Smooth muscle cell (in vitro differentiated cells): ENCODE measurements at regions not wholly inside any gene's neighbourhood (a gene's known extent, or its start where the extent isn't known, plus 50 kb on each side); places are given as distances from the start of the nearest gene placed in this dataset.

Experiments used
- DNase-seq: peaks from one replicate; lab custom pipeline; 2025; ENCODE audit not compliant: unreplicated experiment; lab: John Stamatoyannopoulos, UW
- H2AFZ ChIP-seq: fragments of 200-600 bp; sonication (generic); 2 replicates; pipeline ENCODE4 v1.6.0; 2016; ENCODE audit warnings: antibody characterized with exemption, low read depth, mild to moderate bottlenecking
- H3F3A ChIP-seq: fragments of 200-600 bp; sonication (generic); 2 replicates; pipeline ENCODE4 v1.6.0; 2017; ENCODE audit warnings: antibody characterized with exemption, low read depth
- H3K27ac ChIP-seq: fragments of 200-600 bp; sonication (generic); 2 replicates; pipeline ENCODE4 v1.5.1; 2016; ENCODE audit warnings: low read depth, mild to moderate bottlenecking
- H3K27me3 ChIP-seq: fragments of 200-600 bp; sonication (generic); 2 replicates; pipeline ENCODE4 v1.6.1; 2016; ENCODE audit warnings: low read depth, mild to moderate bottlenecking
- H3K36me3 ChIP-seq: fragments of 200-600 bp; sonication (generic); 2 replicates; pipeline ENCODE4 v1.5.1; 2016; ENCODE audit warnings: low read depth
- H3K4me1 ChIP-seq: fragments of 200-600 bp; sonication (generic); 2 replicates; pipeline ENCODE4 v1.5.1; 2016; ENCODE audit warnings: low read depth
- H3K4me2 ChIP-seq: fragments of 200-600 bp; sonication (generic); 2 replicates; pipeline ENCODE4 v1.6.0; 2016; ENCODE audit warnings: mild to moderate bottlenecking
- H3K4me3 ChIP-seq: fragments of 200-600 bp; sonication (generic); 2 replicates; pipeline ENCODE4 v1.5.1; 2016; ENCODE audit warnings: mild to moderate bottlenecking
- H3K79me2 ChIP-seq: fragments of 200-600 bp; sonication (generic); 2 replicates; pipeline ENCODE4 v1.6.0; 2016; ENCODE audit warnings: low read depth, mild to moderate bottlenecking
- H3K9ac ChIP-seq: fragments of 200-600 bp; sonication (generic); 2 replicates; pipeline ENCODE4 v1.6.0; 2016; ENCODE audit warnings: low read depth
- H3K9me3 ChIP-seq: fragments of 200-600 bp; sonication (generic); replicated peaks from 2 replicates; pipeline ENCODE4 v1.5.1; 2016; ENCODE audit warnings: low read depth
- H4K20me1 ChIP-seq: fragments of 200-600 bp; sonication (generic); 2 replicates; pipeline ENCODE4 v1.6.0; 2016; ENCODE audit warnings: low read depth
- CTCF ChIP-seq: fragments of 200-600 bp; sonication (generic); IDR thresholded peaks from 2 replicates; pipeline ENCODE4 v1.5.1; 2017; ENCODE audit warnings: borderline replicate concordance, mild to moderate bottlenecking, antibody characterized with exemption; ENCODE audit not compliant: insufficient read depth, poor library complexity, severe bottlenecking
- WGBS: methylation state at CpG from one replicate; pipeline ENCODE4 v1.1.7; 2016; ENCODE audit warnings: low lambda C conversion rate; 5-methylcytosine and 5-hydroxymethylcytosine counted together

GRCh38 chr1:56263908-56264307, 315.5 kb downstream of the PLPP3 start:
- no peaks in the 10 kb centered on the region for H3K9me3 ChIP-seq
- no peak for DNase-seq
- no peak overlapping the region for H3K4me2 ChIP-seq
- no peaks in the 10 kb centered on the region for H3K79me2 ChIP-seq
- H3K36me3 ChIP-seq = no peaks in the 10 kb centered on the region
- H3K27ac ChIP-seq = no peak overlapping the region
- TF ChIP-seq CTCF = no peak
- H2AFZ ChIP-seq = no peak overlapping the region
- WGBS = 95% methylated on average over 3 of the region's 3 CpGs
- no peaks in the 10 kb centered on the region for H3K4me1 ChIP-seq
- H3K4me3 ChIP-seq = no peak overlapping the region
- H3F3A ChIP-seq = no peaks in the 10 kb centered on the region
- no peaks in the 10 kb centered on the region for H3K27me3 ChIP-seq
- no peak overlapping the region for H3K9ac ChIP-seq
- H4K20me1 ChIP-seq = no peaks in the 10 kb centered on the region

GRCh38 chr1:56258371-56258770, 321.0 kb downstream of the PLPP3 start:
- no peaks in the 10 kb centered on the region for H3K36me3 ChIP-seq
- H3K4me1 ChIP-seq = no peaks in the 10 kb centered on the region
- no peak for DNase-seq
- H3K79me2 ChIP-seq = no peaks in the 10 kb centered on the region
- no peak overlapping the region for H3K9ac ChIP-seq
- H2AFZ ChIP-seq = no peak overlapping the region
- H3K4me3 ChIP-seq = no peak overlapping the region
- no peaks in the 10 kb centered on the region for H3K9me3 ChIP-seq
- TF ChIP-seq CTCF = no peak
- 89% methylated on average over 5 of the region's 5 CpGs for WGBS
- H3K27ac ChIP-seq = no peak overlapping the region
- no peak overlapping the region for H3K4me2 ChIP-seq
- no peaks in the 10 kb centered on the region for H3K27me3 ChIP-seq
- H4K20me1 ChIP-seq = no peaks in the 10 kb centered on the region
- H3F3A ChIP-seq = no peaks in the 10 kb centered on the region

GRCh38 chr1:56257726-56258125, 321.6 kb downstream of the PLPP3 start:
- no peak for TF ChIP-seq CTCF
- Histone ChIP-seq H3K79me2 (no peaks in the 10 kb centered on the region), H2AFZ (no peak overlapping the region), H3K4me3 (no peak overlapping the region), H3K27ac (no peak overlapping the region), H3K27me3 (no peaks in the 10 kb centered on the region), H4K20me1 (no peaks in the 10 kb centered on the region), H3K9ac (no peak overlapping the region), H3F3A (no peaks in the 10 kb centered on the region), H3K4me1 (no peaks in the 10 kb centered on the region), H3K36me3 (no peaks in the 10 kb centered on the region), H3K4me2 (no peak overlapping the region), H3K9me3 (no peaks in the 10 kb centered on the region)
- no peak for DNase-seq
- 94% methylated on average over 5 of the region's 5 CpGs for WGBS

GRCh38 chr1:56256153-56257000, 323.0 kb downstream of the PLPP3 start:
- Histone ChIP-seq H3K27me3 (no peaks in the 10 kb centered on the region), H3K36me3 (no peaks in the 10 kb centered on the region), H4K20me1 (no peaks in the 10 kb centered on the region), H3K4me2 (no peak overlapping the region), H3K9ac (no peak overlapping the region), H3K4me1 (peaks cover 5% of the 10 kb centered on the region), H2AFZ (no peak overlapping the region), H3K4me3 (no peak overlapping the region), H3K27ac (no peak overlapping the region), H3K9me3 (no peaks in the 10 kb centered on the region), H3F3A (no peaks in the 10 kb centered on the region), H3K79me2 (no peaks in the 10 kb centered on the region)
- DNase-seq = no peak
- TF ChIP-seq CTCF = no peak
- 89% methylated on average over 4 of the region's 4 CpGs for WGBS
